GM18511 (cell line): ENCODE measurements at regions not wholly inside any gene's neighbourhood (a gene's known extent, or its start where the extent isn't known, plus 50 kb on each side); places are given as distances from the start of the nearest gene placed in this dataset.

Source experiments
- ATAC-seq: cut with Tn5 transposase; IDR thresholded peaks from one replicate; pipeline ENCODE4 v1.9.1; 2021; ENCODE audit warnings: mild to moderate bottlenecking, moderate library complexity; ENCODE audit not compliant: unreplicated experiment

GRCh38 chr12:97173688-97174410 is 266.8 kb downstream of the NEDD1 start:
- ATAC-seq: no peak

- ATAC-seq: no peak
Measured at GRCh38 chr12:97177481-97177880, 270.4 kb downstream of the NEDD1 start.

- no peak for ATAC-seq
Measured at GRCh38 chr12:97181571-97182265, 274.7 kb downstream of the NEDD1 start.

GRCh38 chr12:97182769-97183168 is 275.7 kb downstream of the NEDD1 start:
- no peak for ATAC-seq

GRCh38 chr12:97184127-97184773 is 277.2 kb downstream of the NEDD1 start:
- ATAC-seq: no peak

- ATAC-seq: no peak
Measured at GRCh38 chr12:97185567-97185966, 277.0 kb upstream of the RMST start.

GRCh38 chr12:97194546-97194945 is 268.1 kb upstream of the RMST start:
- no peak for ATAC-seq

- ATAC-seq: no peak
Measured at GRCh38 chr12:97200181-97200580, 262.4 kb upstream of the RMST start.

GRCh38 chr12:97203408-97203807 is 259.2 kb upstream of the RMST start:
- no peak for ATAC-seq

- ATAC-seq: no peak
Measured at GRCh38 chr12:97209997-97210396, 252.6 kb upstream of the RMST start.

GRCh38 chr12:97211416-97211930 is 251.1 kb upstream of the RMST start:
- ATAC-seq: no peak

- no peak for ATAC-seq
Measured at GRCh38 chr12:97216848-97217247, 245.8 kb upstream of the RMST start.

GRCh38 chr12:97222391-97222790 is 240.2 kb upstream of the RMST start:
- no peak for ATAC-seq

- no peak for ATAC-seq
Measured at GRCh38 chr12:97223419-97223818, 239.2 kb upstream of the RMST start.

- no peak for ATAC-seq
Measured at GRCh38 chr12:97229004-97229403, 233.6 kb upstream of the RMST start.

- no peak for ATAC-seq
Measured at GRCh38 chr12:97235102-97235501, 227.5 kb upstream of the RMST start.

GRCh38 chr12:97246368-97246767 is 216.2 kb upstream of the RMST start:
- ATAC-seq: no peak

GRCh38 chr12:97250483-97250882 is 212.1 kb upstream of the RMST start:
- no peak for ATAC-seq

GRCh38 chr12:97257726-97258125 is 204.9 kb upstream of the RMST start:
- no peak for ATAC-seq

- ATAC-seq: no peak
Measured at GRCh38 chr12:97259098-97259497, 203.5 kb upstream of the RMST start.

- no peak for ATAC-seq
Measured at GRCh38 chr12:97260786-97261185, 201.8 kb upstream of the RMST start.

GRCh38 chr12:97267166-97267565 is 195.4 kb upstream of the RMST start:
- ATAC-seq: no peak
